Myocyte (in vitro differentiated cells): ENCODE measurements at regions not wholly inside any gene's neighbourhood (a gene's known extent, or its start where the extent isn't known, plus 50 kb on each side); places are given as distances from the start of the nearest gene placed in this dataset.
"Not testable (repeated sequence)": the region's sequence is repeated elsewhere in the genome, so short reads cannot be mapped to it uniquely, and the experiment has no call there.

Experiments
- DNase-seq: peaks from one replicate; pipeline ENCODE4 v3.0.0-alpha.2; 2012; ENCODE audit warnings: low read depth

GRCh38 chr12:8282181-8282580 lies 54.8 kb upstream of the FAM90A1 start:
- DNase-seq, result peak; percentile 3

- not testable (repeated sequence) for DNase-seq
Observed at GRCh38 chr12:8285681-8286080, 58.3 kb upstream of the FAM90A1 start.

- DNase-seq, result not testable (repeated sequence)
Observed at GRCh38 chr12:8291764-8292163, 64.3 kb upstream of the FAM90A1 start.

- DNase-seq, result not testable (repeated sequence)
Observed at GRCh38 chr12:8294662-8295061, 67.2 kb upstream of the FAM90A1 start.

GRCh38 chr12:8308611-8309010 lies 81.2 kb upstream of the FAM90A1 start:
- not testable (repeated sequence) for DNase-seq

GRCh38 chr12:8315997-8316396 lies 88.6 kb upstream of the FAM90A1 start:
- DNase-seq, result not testable (repeated sequence)

- DNase-seq, result not testable (repeated sequence)
Observed at GRCh38 chr12:8317675-8318074, 90.3 kb upstream of the FAM90A1 start.

GRCh38 chr12:8320251-8320730 lies 92.9 kb upstream of the FAM90A1 start:
- DNase-seq, result peak; percentile 41

GRCh38 chr12:8320791-8321370 lies 93.5 kb upstream of the FAM90A1 start:
- DNase-seq, result peak; percentile 0

- not testable (repeated sequence) for DNase-seq
Observed at GRCh38 chr12:8325145-8325839, 97.9 kb upstream of the FAM90A1 start.

- not testable (repeated sequence) for DNase-seq
Observed at GRCh38 chr12:8328835-8329234, 101.4 kb upstream of the FAM90A1 start.

GRCh38 chr12:8332373-8332772 lies 105.0 kb upstream of the FAM90A1 start:
- DNase-seq, result not testable (repeated sequence)

GRCh38 chr12:8351073-8351472 lies 104.7 kb upstream of the CLEC6A start:
- not testable (repeated sequence) for DNase-seq

GRCh38 chr12:8354741-8355140 lies 101.0 kb upstream of the CLEC6A start:
- not testable (repeated sequence) for DNase-seq

GRCh38 chr12:8355531-8355930 lies 100.2 kb upstream of the CLEC6A start:
- DNase-seq, result not testable (repeated sequence)

- DNase-seq, result not testable (repeated sequence)
Observed at GRCh38 chr12:8373744-8374143, 82.0 kb upstream of the CLEC6A start.

GRCh38 chr12:8375122-8375521 lies 80.6 kb upstream of the CLEC6A start:
- DNase-seq, result not testable (repeated sequence)

GRCh38 chr12:8377756-8378155 lies 78.0 kb upstream of the CLEC6A start:
- DNase-seq, result not testable (repeated sequence)

- not testable (repeated sequence) for DNase-seq
Observed at GRCh38 chr12:8382556-8382955, 73.2 kb upstream of the CLEC6A start.

GRCh38 chr12:8384686-8385085 lies 71.1 kb upstream of the CLEC6A start:
- DNase-seq, result not testable (repeated sequence)

- DNase-seq, result not testable (repeated sequence)
Observed at GRCh38 chr12:8385431-8385830, 70.3 kb upstream of the CLEC6A start.

- DNase-seq, result not testable (repeated sequence)
Observed at GRCh38 chr12:8386661-8387060, 69.1 kb upstream of the CLEC6A start.

GRCh38 chr12:8389296-8389695 lies 66.5 kb upstream of the CLEC6A start:
- not testable (repeated sequence) for DNase-seq
